ENCODE measurements at regions not wholly inside any gene's neighbourhood (a gene's known extent, or its start where the extent isn't known, plus 50 kb on each side); places are given as distances from the start of the nearest gene placed in this dataset.

- DNase-seq (ENCODE audit: low read depth in 2 of 2) = no peak
These were observed 50.8 kb upstream of the NAV2 start for GRCh38 chr11:19661827-19662226.

GRCh38 chr11:19660076-19660475, 52.6 kb upstream of the NAV2 start:
- peak in 1 of 2 donors; percentile 1 for DNase-seq (ENCODE audit: low read depth in 2 of 2)

GRCh38 chr11:19659529-19659928, 53.1 kb upstream of the NAV2 start:
- DNase-seq (ENCODE audit: low read depth in 2 of 2) = no peak

GRCh38 chr11:19658344-19658743, 54.3 kb upstream of the NAV2 start:
- DNase-seq (ENCODE audit: low read depth in 2 of 2) = no peak

GRCh38 chr11:19656140-19656541, 56.5 kb upstream of the NAV2 start:
- DNase-seq (ENCODE audit: low read depth in 2 of 2) = no peak

- no peak for DNase-seq (ENCODE audit: low read depth in 2 of 2)
These were observed 59.8 kb upstream of the NAV2 start for GRCh38 chr11:19652623-19653375.

- DNase-seq (ENCODE audit: low read depth in 2 of 2) = no peak
These were observed 61.0 kb upstream of the NAV2 start for GRCh38 chr11:19651653-19652052.

- DNase-seq (ENCODE audit: low read depth in 2 of 2) = no peak
These were observed 61.6 kb upstream of the NAV2 start for GRCh38 chr11:19651028-19651427.

- DNase-seq (ENCODE audit: low read depth in 2 of 2) = no peak
These were observed 62.2 kb upstream of the NAV2 start for GRCh38 chr11:19650467-19650866.

- no peak for DNase-seq (ENCODE audit: low read depth in 2 of 2)
These were observed 62.9 kb upstream of the NAV2 start for GRCh38 chr11:19649751-19650150.

GRCh38 chr11:19648321-19648720, 64.3 kb upstream of the NAV2 start:
- no peak for DNase-seq (ENCODE audit: low read depth in 2 of 2)

- DNase-seq (ENCODE audit: low read depth in 2 of 2) = no peak
These were observed 64.8 kb upstream of the NAV2 start for GRCh38 chr11:19647816-19648215.

- no peak for DNase-seq (ENCODE audit: low read depth in 2 of 2)
These were observed 65.7 kb upstream of the NAV2 start for GRCh38 chr11:19646921-19647320.

- no peak for DNase-seq (ENCODE audit: low read depth in 2 of 2)
These were observed 66.3 kb upstream of the NAV2 start for GRCh38 chr11:19646308-19646707.

GRCh38 chr11:19644316-19644715, 68.3 kb upstream of the NAV2 start:
- no peak for DNase-seq (ENCODE audit: low read depth in 2 of 2)

GRCh38 chr11:19642185-19643158, 70.2 kb upstream of the NAV2 start:
- no peak for DNase-seq (ENCODE audit: low read depth in 2 of 2)

GRCh38 chr11:19639603-19640105, 73.0 kb upstream of the NAV2 start:
- DNase-seq (ENCODE audit: low read depth in 2 of 2) = no peak

GRCh38 chr11:19635332-19635731, 77.3 kb upstream of the NAV2 start:
- no peak for DNase-seq (ENCODE audit: low read depth in 2 of 2)

GRCh38 chr11:19633276-19633675, 79.4 kb upstream of the NAV2 start:
- DNase-seq (ENCODE audit: low read depth in 2 of 2) = no peak

- DNase-seq (ENCODE audit: low read depth in 2 of 2) = no peak
These were observed 80.2 kb upstream of the NAV2 start for GRCh38 chr11:19632499-19632834.

GRCh38 chr11:19631712-19632498, 80.7 kb upstream of the NAV2 start:
- DNase-seq (ENCODE audit: low read depth in 2 of 2) = no peak

GRCh38 chr11:19628018-19628417, 84.6 kb upstream of the NAV2 start:
- no peak for DNase-seq (ENCODE audit: low read depth in 2 of 2)
